IPS-18a (cell line): ENCODE measurements at regions not wholly inside any gene's neighbourhood (a gene's known extent, or its start where the extent isn't known, plus 50 kb on each side); places are given as distances from the start of the nearest gene placed in this dataset.

ENCODE experiments used
- H3K27ac ChIP-seq: one replicate; pipeline ENCODE4 v1.5.1; 2013; ENCODE audit warnings: low read length
- H3K27me3 ChIP-seq: one replicate; pipeline ENCODE4 v1.6.1; 2013; ENCODE audit warnings: mild to moderate bottlenecking, low read length; ENCODE audit not compliant: control insufficient read depth, insufficient read depth
- H3K36me3 ChIP-seq: one replicate; pipeline ENCODE4 v1.6.1; 2013; ENCODE audit warnings: low read depth, low read length; ENCODE audit not compliant: control insufficient read depth
- H3K4me1 ChIP-seq: one replicate; pipeline ENCODE4 v1.6.1; 2013; ENCODE audit warnings: low read depth, low read length; ENCODE audit not compliant: control insufficient read depth
- H3K4me3 ChIP-seq: one replicate; pipeline ENCODE4 v1.5.1; 2013; ENCODE audit warnings: low read length
- H3K9ac ChIP-seq: one replicate; pipeline ENCODE4 v1.6.1; 2013; ENCODE audit warnings: mild to moderate bottlenecking, low read length, moderate library complexity
- H3K9me3 ChIP-seq: one replicate; pipeline ENCODE4 v1.6.1; 2013; ENCODE audit warnings: low read depth, low read length; ENCODE audit not compliant: control insufficient read depth

DNA sequence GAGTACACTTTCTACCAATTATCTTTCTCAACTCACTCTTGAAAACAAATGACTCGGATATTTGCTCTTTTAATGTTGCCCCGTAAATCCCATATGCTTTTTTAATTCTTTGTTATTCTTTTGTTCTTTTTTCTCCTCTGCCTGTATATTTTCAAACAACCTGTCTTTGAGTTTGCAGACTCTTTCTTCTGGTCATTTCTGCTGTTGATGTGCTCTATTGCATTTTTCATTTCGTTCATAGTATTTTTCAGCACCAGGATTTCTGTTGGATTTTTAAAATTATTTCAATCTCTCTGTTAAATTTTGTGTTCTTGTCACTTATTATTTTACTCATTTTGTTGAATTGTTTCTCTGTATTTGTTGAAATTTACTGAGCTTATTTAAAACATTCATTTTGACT, 146.8 kb upstream of the B3GALT2 start:
- no peak overlapping the region for H3K27ac ChIP-seq
- no peaks in the 10 kb centered on the region for H3K36me3 ChIP-seq
- peaks cover 4% of the 10 kb centered on the region for H3K9me3 ChIP-seq
- H3K9ac ChIP-seq: no peak overlapping the region
- H3K4me1 ChIP-seq: no peaks in the 10 kb centered on the region
- no peak overlapping the region for H3K4me3 ChIP-seq
- no peaks in the 10 kb centered on the region for H3K27me3 ChIP-seq

DNA sequence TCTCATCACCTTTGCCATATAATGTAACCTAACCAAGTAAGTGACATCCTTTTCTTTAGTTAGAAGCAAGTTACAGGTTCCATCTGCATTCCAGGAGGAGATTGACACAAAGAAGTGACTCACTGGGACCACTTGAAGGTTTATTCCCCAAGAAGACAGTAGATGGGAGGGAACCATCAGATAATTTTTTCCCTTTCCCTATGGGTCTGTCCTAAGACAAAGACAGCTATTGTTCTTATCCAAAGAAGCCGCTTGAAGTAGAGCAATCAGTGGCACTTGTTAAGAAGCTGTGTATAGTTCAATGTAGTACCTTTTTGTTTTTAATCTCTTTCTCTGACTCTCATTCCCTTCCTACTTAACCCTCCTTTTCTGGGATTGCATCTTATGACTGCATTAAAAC, 139.9 kb upstream of the B3GALT2 start:
- H3K9me3 ChIP-seq: peaks cover 2% of the 10 kb centered on the region
- H3K36me3 ChIP-seq: no peaks in the 10 kb centered on the region
- no peaks in the 10 kb centered on the region for H3K4me1 ChIP-seq
- no peak overlapping the region for H3K9ac ChIP-seq
- no peak overlapping the region for H3K4me3 ChIP-seq
- no peak overlapping the region for H3K27ac ChIP-seq
- H3K27me3 ChIP-seq: no peaks in the 10 kb centered on the region

DNA sequence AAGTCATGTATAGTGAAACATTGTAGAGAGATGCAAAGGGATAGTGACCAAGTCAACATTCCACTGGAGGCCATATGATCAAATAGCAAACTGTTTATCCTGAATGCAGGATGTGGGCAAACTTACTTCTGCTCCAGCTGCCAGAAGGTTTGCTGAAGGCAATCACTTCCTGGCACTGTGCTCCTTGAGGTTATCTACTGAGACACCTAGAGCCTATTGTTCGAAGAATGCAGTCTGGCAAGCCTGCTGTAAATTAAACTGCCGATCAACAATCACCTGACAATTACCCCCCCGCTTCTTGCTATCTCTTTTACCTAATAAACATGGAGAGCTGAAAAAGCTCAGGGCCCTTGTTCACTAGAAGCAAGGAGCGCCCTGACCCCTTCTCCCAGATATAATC, 139.4 kb upstream of the B3GALT2 start:
- H3K27me3 ChIP-seq: no peaks in the 10 kb centered on the region
- no peaks in the 10 kb centered on the region for H3K4me1 ChIP-seq
- no peaks in the 10 kb centered on the region for H3K36me3 ChIP-seq
- H3K4me3 ChIP-seq: no peak overlapping the region
- peaks cover 2% of the 10 kb centered on the region for H3K9me3 ChIP-seq
- no peak overlapping the region for H3K27ac ChIP-seq
- no peak overlapping the region for H3K9ac ChIP-seq

DNA sequence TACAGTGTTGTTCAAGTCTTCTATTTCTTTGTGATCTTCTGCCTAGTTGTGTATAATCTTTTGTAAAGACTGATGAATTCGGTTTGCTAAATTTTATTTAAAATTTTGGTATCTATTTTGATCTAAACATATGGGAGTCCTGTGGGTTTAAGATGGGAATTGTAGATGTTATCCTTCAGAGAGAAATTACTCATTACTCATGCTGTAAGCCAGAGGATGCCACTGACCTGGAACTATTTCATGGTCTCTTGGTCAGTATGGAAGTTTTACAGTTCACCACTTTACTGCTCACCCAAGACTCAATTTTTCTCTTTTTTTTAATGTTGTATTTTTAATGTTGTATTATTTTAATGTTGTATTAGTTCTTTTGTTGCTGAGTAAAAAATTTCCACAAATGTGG, 138.6 kb upstream of the B3GALT2 start:
- Histone ChIP-seq H3K27ac (no peak overlapping the region), H3K9ac (no peak overlapping the region), H3K36me3 (no peaks in the 10 kb centered on the region), H3K27me3 (no peaks in the 10 kb centered on the region), H3K4me1 (no peaks in the 10 kb centered on the region), H3K9me3 (peaks cover 2% of the 10 kb centered on the region), H3K4me3 (no peak overlapping the region)

DNA sequence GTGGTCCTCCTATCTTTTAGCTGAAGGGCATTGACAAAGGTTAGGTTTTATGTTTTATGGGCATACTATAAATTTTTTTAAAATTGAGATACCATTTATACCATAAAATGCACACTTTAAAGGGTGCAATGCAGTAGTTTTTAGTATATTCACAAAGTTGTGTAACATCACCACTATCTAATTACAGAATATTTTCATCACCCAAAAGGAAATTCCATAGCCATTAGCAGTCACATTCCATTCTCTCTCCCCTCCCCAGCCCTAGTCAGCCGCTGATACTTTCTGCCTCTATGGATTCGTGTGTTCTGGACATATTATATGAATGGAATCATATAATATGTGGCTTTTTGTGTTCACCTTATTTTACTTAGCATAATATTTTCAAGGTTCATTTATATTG, 135.8 kb upstream of the B3GALT2 start:
- Histone ChIP-seq H3K4me3 (no peak overlapping the region), H3K27ac (no peak overlapping the region), H3K36me3 (no peaks in the 10 kb centered on the region), H3K9ac (no peak overlapping the region), H3K4me1 (no peaks in the 10 kb centered on the region), H3K9me3 (no peaks in the 10 kb centered on the region), H3K27me3 (no peaks in the 10 kb centered on the region)

DNA sequence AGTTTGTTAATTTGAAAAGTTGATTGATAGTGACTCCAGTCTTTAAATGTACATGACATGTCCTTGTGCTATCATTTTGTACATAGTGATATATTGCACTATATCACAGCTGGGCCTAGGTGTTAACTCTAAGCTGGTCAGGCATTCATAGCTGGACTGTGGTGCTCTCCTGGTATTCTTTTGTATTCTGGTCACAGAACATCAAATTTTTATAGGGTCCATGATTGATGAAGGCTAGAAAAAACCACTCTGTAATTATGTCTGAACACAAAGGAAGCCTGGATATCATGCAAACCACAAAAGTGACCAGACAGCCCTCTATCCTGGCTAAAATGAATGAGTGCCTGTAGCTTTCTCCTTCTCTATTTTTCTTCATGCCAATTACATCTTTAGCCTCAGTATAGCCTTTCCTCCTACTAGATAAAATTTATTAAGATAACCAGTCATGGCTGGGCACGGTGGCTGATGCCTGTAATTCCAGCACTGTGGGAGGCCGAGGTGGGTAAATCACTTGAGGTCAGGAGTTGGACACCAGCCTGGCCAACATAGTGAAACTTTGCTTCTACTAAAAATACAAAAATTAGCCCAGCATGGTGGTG, 134.9 kb upstream of the B3GALT2 start:
- no peaks in the 10 kb centered on the region for H3K4me1 ChIP-seq
- H3K36me3 ChIP-seq: no peaks in the 10 kb centered on the region
- H3K9ac ChIP-seq: no peak overlapping the region
- no peaks in the 10 kb centered on the region for H3K27me3 ChIP-seq
- H3K9me3 ChIP-seq: no peaks in the 10 kb centered on the region
- H3K4me3 ChIP-seq: no peak overlapping the region
- no peak overlapping the region for H3K27ac ChIP-seq

DNA sequence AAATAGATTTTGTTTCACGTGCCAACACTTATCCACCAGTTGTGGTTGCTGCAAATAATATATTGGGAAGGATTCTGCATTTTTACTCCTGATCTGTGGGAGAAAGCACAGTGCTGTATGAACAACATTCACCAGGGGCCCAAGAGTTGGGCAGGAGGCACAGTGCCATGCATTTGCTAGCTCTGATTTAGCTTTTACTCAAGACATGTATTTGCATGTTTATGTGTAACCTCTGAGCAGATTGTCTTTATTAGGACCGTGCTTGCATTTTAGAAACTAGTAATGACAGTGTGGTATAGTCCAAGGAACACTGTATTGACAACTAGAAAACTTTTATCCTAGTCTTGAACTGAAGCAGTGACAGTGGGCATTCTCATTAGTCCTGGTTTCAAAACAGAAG, 133.9 kb upstream of the B3GALT2 start:
- Histone ChIP-seq H3K9me3 (no peaks in the 10 kb centered on the region), H3K27ac (no peak overlapping the region), H3K9ac (no peak overlapping the region), H3K27me3 (no peaks in the 10 kb centered on the region), H3K4me1 (no peaks in the 10 kb centered on the region), H3K36me3 (no peaks in the 10 kb centered on the region), H3K4me3 (no peak overlapping the region)

DNA sequence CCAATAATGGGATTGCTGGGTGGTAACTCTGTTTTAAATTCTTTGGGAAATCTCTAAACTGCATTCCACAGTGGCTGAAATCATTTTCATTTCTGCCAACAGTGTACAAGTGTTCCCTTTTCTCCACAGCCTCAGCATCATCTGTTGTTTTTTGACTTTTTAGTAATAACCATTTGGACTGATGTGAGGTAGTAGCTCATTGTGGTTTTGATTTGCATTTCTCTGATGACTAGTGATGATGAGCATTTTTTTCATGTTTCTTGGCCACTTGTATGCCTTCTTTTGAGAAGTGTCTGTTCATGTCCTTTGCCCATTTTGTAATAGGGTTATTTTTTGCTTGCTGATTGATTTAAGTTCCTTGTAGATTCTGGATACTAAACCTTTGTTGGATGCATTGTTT, 131.9 kb upstream of the B3GALT2 start:
- no peak overlapping the region for H3K27ac ChIP-seq
- no peaks in the 10 kb centered on the region for H3K27me3 ChIP-seq
- no peaks in the 10 kb centered on the region for H3K36me3 ChIP-seq
- H3K9ac ChIP-seq: no peak overlapping the region
- no peak overlapping the region for H3K4me3 ChIP-seq
- no peaks in the 10 kb centered on the region for H3K9me3 ChIP-seq
- H3K4me1 ChIP-seq: no peaks in the 10 kb centered on the region

DNA sequence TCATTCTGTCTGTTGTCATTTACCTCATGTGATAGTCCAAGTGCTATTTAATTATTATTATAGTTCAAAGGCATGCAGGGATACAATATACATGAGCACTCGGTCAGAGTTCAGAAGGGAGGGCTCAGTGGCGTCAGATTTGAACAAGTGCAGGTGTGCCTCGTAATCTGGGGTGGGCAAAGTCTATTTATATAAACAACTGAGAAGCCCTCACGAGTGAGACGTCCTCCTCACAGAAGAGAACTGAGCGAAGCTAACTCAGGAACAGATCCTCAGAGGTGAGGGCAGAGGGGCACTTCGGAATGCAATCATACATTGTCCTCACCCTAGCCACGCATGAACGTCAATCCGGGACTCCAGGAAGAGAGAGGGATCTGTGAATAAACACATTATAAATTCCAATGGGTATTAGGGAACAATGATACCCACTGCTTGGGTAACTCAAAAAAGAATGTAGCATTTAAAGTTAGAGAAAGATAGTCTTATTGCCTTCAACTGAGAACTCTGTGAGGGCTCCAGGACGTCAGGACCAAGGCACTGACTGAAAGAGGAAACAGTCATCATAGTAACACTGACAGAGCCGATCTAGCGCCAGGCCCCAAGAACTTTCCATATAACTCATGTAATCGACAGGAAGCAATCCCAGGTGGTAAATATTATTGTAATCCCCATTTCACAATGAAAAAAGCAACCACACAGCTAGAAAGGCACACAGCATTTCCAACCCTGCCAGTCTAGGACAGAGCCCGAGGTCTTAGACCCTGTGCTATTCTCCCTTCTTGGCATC, 127.1 kb upstream of the B3GALT2 start:
- Histone ChIP-seq H3K27ac (no peak overlapping the region), H3K9ac (no peak overlapping the region), H3K4me1 (no peaks in the 10 kb centered on the region), H3K4me3 (no peak overlapping the region), H3K9me3 (no peaks in the 10 kb centered on the region), H3K36me3 (no peaks in the 10 kb centered on the region), H3K27me3 (no peaks in the 10 kb centered on the region)

DNA sequence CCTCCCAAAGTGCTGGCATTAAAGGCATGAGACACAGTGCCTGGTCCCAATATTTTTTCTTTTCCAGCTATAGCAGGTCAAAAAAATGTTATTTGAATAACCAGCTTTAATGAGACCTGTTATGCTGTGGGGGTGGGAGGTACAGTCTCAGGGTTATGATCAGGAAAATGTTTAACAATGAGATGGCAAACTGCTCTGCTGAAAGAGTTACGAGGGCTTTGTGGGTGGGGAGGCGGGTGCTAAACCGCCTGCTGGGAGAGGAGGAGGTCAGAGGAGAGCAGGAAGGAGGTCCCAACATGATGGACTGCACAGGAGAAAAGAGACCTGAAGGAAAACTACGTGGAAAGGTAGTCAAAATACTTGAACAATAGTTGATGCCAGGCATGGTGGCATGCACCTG, 126.0 kb upstream of the B3GALT2 start:
- Histone ChIP-seq H3K9me3 (no peaks in the 10 kb centered on the region), H3K9ac (no peak overlapping the region), H3K27me3 (no peaks in the 10 kb centered on the region), H3K36me3 (no peaks in the 10 kb centered on the region), H3K4me1 (no peaks in the 10 kb centered on the region), H3K4me3 (no peak overlapping the region), H3K27ac (no peak overlapping the region)

DNA sequence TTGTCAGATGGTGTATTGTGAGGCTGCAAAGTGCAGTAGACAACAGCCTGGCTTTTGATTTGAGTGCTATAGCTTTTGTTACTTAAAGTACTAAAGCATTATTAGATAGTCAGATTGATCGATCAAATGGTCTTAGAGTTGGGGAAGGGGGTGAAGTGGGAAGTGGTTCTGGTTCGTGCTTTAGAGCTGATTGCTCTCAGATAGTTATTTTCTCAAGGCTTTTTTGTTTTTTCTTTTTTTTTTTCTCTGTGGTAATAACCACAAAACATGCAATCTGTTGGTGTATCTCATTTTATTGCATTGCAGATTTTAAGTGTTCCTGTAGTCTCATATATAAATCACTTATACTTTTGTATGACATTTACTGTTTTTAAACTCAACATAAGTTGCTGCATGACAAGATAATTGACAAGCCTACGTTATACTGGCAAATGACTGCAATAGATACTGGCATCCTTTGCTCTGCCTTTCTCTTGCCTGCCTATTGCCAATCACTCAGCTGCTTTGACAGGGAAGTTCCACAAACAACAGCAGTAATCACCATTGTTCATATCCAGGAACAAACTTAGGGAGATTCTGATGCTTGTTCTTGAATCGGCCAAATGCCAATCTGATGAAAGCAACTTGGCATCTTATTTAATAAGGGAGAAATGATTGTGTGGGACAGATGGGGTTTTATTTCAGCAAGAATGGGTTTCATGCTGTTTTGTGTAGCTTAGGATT, 125.0 kb upstream of the B3GALT2 start:
- Histone ChIP-seq H3K4me1 (no peaks in the 10 kb centered on the region), H3K36me3 (no peaks in the 10 kb centered on the region), H3K9ac (no peak overlapping the region), H3K9me3 (no peaks in the 10 kb centered on the region), H3K27me3 (no peaks in the 10 kb centered on the region), H3K27ac (no peak overlapping the region), H3K4me3 (no peak overlapping the region)

DNA sequence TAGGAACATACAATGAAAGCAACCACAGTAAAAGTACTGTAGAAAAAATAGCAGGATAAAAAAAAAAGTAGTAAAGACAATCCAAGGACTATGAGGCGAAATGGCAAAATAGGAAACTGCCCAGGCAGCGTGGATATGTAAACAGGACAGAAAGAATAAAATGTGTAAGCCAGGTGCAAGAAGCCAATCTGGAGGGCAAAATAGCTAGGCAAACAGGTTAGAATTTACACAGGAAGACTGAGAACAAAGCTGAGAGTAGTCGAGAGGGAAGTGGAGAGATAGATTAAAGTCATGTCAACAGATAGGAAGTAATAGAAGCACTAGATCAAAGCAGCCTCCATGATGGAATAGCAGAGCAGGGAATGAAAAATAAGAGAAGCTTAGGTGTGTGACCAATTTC, 124.2 kb upstream of the B3GALT2 start:
- Histone ChIP-seq H3K4me1 (no peaks in the 10 kb centered on the region), H3K9me3 (no peaks in the 10 kb centered on the region), H3K36me3 (no peaks in the 10 kb centered on the region), H3K27me3 (no peaks in the 10 kb centered on the region), H3K27ac (no peak overlapping the region), H3K4me3 (no peak overlapping the region), H3K9ac (no peak overlapping the region)
